Endothelial cell of umbilical vein (primary cell): ENCODE measurements at regions not wholly inside any gene's neighbourhood (a gene's known extent, or its start where the extent isn't known, plus 50 kb on each side); places are given as distances from the start of the nearest gene placed in this dataset.

Experiments used
- BruUV-seq: library from RNA; stranded (reverse); fragments of 400-500 nt; replicated peaks from 2 replicates; lab custom pipeline; 2021; lab: Mats Ljungman, UMichigan
- CTCF ChIA-PET: fragments of 300-600, 350-600 bp; sonication (Branson Sonifier 250); formaldehyde crosslinking; loops from one replicate; lab custom pipeline; 2021; ENCODE audit warnings: antibody characterized with exemption, inconsistent platforms; lab: Charles Lee
- POLR2A ChIA-PET: fragments of 300-600, 350-600 bp; sonication (Branson Sonifier 250); formaldehyde crosslinking; loops from one replicate; lab custom pipeline; 2021; ENCODE audit warnings: antibody characterized with exemption, inconsistent platforms; lab: Charles Lee
- DNase-seq: peaks from one replicate; pipeline ENCODE4 v3.0.0-alpha.2; 2011; ENCODE audit warnings: low read depth, low spot score
- FAIRE-seq: peaks from 2 replicates; lab custom pipeline; 2011; peaks lifted over from hg19 to GRCh38; lab: Jason Lieb, UNC
- H2AFZ ChIP-seq: 2 replicates; pipeline ENCODE4 v1.6.0; 2012; ENCODE audit warnings: low read depth, low read length, control low read depth, inconsistent platforms
- H3K27ac ChIP-seq: 2 replicates; pipeline ENCODE4 v1.5.1; 2011; ENCODE audit warnings: low read depth, mild to moderate bottlenecking, control low read depth, low read length, moderate library complexity; ENCODE audit not compliant: insufficient read depth
- H3K27me3 ChIP-seq, 2 experiments: 2 replicates each; pipeline versions ENCODE4 v1.6.0 to v1.6.1; 2011; ENCODE audit warnings: low read length in 2 of 2, mixed read lengths in 1 of 2; ENCODE audit not compliant: control insufficient read depth in 2 of 2, insufficient read depth in 2 of 2
- H3K36me3 ChIP-seq, 2 experiments: 2 replicates in 1 of 2; 3 replicates in 1 of 2; pipeline ENCODE4 v1.5.1; 2011; ENCODE audit warnings: low read length in 2 of 2, mild to moderate bottlenecking in 1 of 2, moderate library complexity in 1 of 2; ENCODE audit not compliant: control insufficient read depth in 2 of 2, insufficient read depth in 2 of 2; ENCODE audit errors: extremely low read depth in 1 of 2
- H3K4me1 ChIP-seq: 3 replicates; pipeline ENCODE4 v1.5.1; 2011; ENCODE audit warnings: mild to moderate bottlenecking, low read length; ENCODE audit not compliant: control insufficient read depth, insufficient read depth; ENCODE audit errors: extremely low read depth
- H3K4me2 ChIP-seq: 2 replicates; pipeline ENCODE4 v1.6.1; 2011; ENCODE audit warnings: low read length, control low read depth, mixed read lengths; ENCODE audit not compliant: insufficient read depth
- H3K4me3 ChIP-seq, 3 experiments: fragments of 200-600 bp in 1 of 3; sonication (generic), shearing (Covaris generic) in 1 of 3; replicated peaks in 1 of 3; 2 replicates each; pipeline ENCODE4 v1.5.1; 2011 to 2016; ENCODE audit warnings: control low read depth in 3 of 3, low read length in 3 of 3, mild to moderate bottlenecking in 2 of 3, inconsistent platforms in 1 of 3, low read depth in 1 of 3, moderate library complexity in 1 of 3; ENCODE audit not compliant: insufficient read depth in 1 of 3
- H3K79me2 ChIP-seq: 2 replicates; pipeline ENCODE4 v1.6.0; 2012; ENCODE audit warnings: low read length, inconsistent platforms; ENCODE audit not compliant: control insufficient read depth, insufficient read depth
- H3K9ac ChIP-seq: replicated peaks from 2 replicates; pipeline ENCODE3; 2011; ENCODE audit warnings: low read length, control low read depth; ENCODE audit not compliant: insufficient read depth; ENCODE audit errors: extremely low read depth
- H3K9me1 ChIP-seq: replicated peaks from 3 replicates; pipeline ENCODE4 v1.6.0; 2011; ENCODE audit warnings: mild to moderate bottlenecking, low read length; ENCODE audit not compliant: control insufficient read depth, insufficient read depth; ENCODE audit errors: extremely low read depth
- H3K9me3 ChIP-seq: replicated peaks from 2 replicates; pipeline ENCODE4 v1.5.1; 2012; ENCODE audit warnings: low read length, inconsistent platforms; ENCODE audit not compliant: control insufficient read depth, insufficient read depth
- H4K20me1 ChIP-seq: replicated peaks from 2 replicates; pipeline ENCODE3; 2011; ENCODE audit warnings: mild to moderate bottlenecking, low read length; ENCODE audit not compliant: control insufficient read depth, insufficient read depth; ENCODE audit errors: extremely low read depth
- EZH2 ChIP-seq: IDR thresholded peaks from 2 replicates; pipeline ENCODE4 v1.6.1; 2012; ENCODE audit warnings: borderline replicate concordance, low read depth, mild to moderate bottlenecking, moderate library complexity, low read length, inconsistent platforms; ENCODE audit not compliant: severe bottlenecking
- FOS ChIP-seq: IDR thresholded peaks from 2 replicates; pipeline ENCODE4 v1.6.1; 2011; ENCODE audit warnings: mild to moderate bottlenecking, low read length, moderate library complexity, borderline replicate concordance; ENCODE audit not compliant: insufficient read depth
- GATA2 ChIP-seq: IDR thresholded peaks from 2 replicates; pipeline ENCODE4 v1.7.0; 2011; ENCODE audit warnings: low read depth, mild to moderate bottlenecking, moderate library complexity, mixed read lengths, low read length; ENCODE audit not compliant: insufficient read length, insufficient read depth
- JUN ChIP-seq: IDR thresholded peaks from 2 replicates; pipeline ENCODE4 v1.6.1; 2011; ENCODE audit warnings: borderline replicate concordance, low read depth; ENCODE audit not compliant: insufficient read length, insufficient read depth
- MYC ChIP-seq: IDR thresholded peaks from one replicate; pipeline ENCODE4 v1.6.1; 2011; ENCODE audit warnings: mild to moderate bottlenecking, low read depth, low read length
- POLR2A ChIP-seq: IDR thresholded peaks from 2 replicates; pipeline ENCODE4 v1.6.1; 2012; ENCODE audit warnings: low read depth, mild to moderate bottlenecking, control low read depth, low read length
- POLR2AphosphoS5 ChIP-seq: IDR thresholded peaks from 2 replicates; pipeline ENCODE4 v1.6.1; 2012; ENCODE audit warnings: low read depth, mild to moderate bottlenecking, control low read depth, low read length, moderate library complexity; ENCODE audit not compliant: insufficient read depth
- dilution Hi-C: fragments of 300-500 bp; cut with MboI; formaldehyde crosslinking; loops from one replicate; pipeline ENCODE4 v1.15.0; 2019; ENCODE audit warnings: low sequenced_read_pairs; ENCODE audit not compliant: extremely low pct_ligation_motif_present
- intact Hi-C: fragments of 100-400 bp; cut with micrococcal nuclease; formaldehyde crosslinking; loops from one replicate; pipeline ENCODE4 v1.10.0; 2022
- TF ChIP-seq, protein P1 (sequence below): IDR thresholded peaks from 2 replicates; pipeline ENCODE4 v1.6.1; 2011; ENCODE audit not compliant: insufficient read depth, insufficient read length
- TF ChIP-seq, protein P2 (sequence below), 2 donors: IDR thresholded peaks; 1 replicate in 1 of 2; 2 replicates in 1 of 2; pipeline ENCODE4 v1.5.1; 2011; ENCODE audit warnings: low read length in 2 of 2, mild to moderate bottlenecking in 2 of 2, moderate library complexity in 2 of 2, control low read depth in 1 of 2, inconsistent platforms in 1 of 2, low read depth in 1 of 2; ENCODE audit not compliant: insufficient read depth in 1 of 2; ENCODE audit errors: extremely low read depth in 1 of 2

DNA sequence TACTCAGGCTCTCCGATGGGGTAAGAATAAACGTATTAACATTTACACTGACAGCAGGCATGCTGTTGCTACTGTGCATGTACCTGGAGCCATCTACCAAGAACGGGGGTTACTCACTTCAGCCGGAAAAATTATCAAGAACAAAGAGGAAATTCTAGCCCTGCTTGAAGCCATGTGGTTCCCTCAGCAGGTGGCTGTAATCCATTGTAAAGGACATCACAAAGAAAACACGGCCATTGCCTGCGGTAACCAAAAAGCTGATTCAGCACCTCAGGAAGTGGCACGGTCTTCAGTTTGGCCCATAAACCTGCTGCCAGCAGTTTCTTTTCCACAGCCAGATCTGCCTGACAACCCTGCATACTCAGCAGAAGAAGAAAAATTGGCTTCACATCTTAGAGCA lies 925.5 kb upstream of the AMELY start:
- CTCF ChIA-PET, result no interaction called here
- no TSS peak for BruUV-seq
- H3K4me1 ChIP-seq, result no peaks in the 10 kb centered on the region
- H3K4me3 ChIP-seq, result no peak overlapping the region
- H3K4me2 ChIP-seq, result no peak overlapping the region
- H3K79me2 ChIP-seq, result no peaks in the 10 kb centered on the region
- FAIRE-seq, result no peak
- H3K9ac ChIP-seq, result no peak overlapping the region
- H3K36me3 ChIP-seq, result no peaks in the 10 kb centered on the region
- intact Hi-C loops (no loop called here), dilution Hi-C loops (no loop called here)
- H4K20me1 ChIP-seq, result no peaks in the 10 kb centered on the region
- POLR2A ChIA-PET, result no interaction called here
- DNase-seq, result no peak
- no peaks in the 10 kb centered on the region for H3K9me3 ChIP-seq
- TF ChIP-seq FOS (no peak), MYC (no peak), GATA2 (no peak), JUN (no peak), EZH2 (no peak), POLR2AphosphoS5 (no peak)
- TF ChIP-seq, protein P1, sequence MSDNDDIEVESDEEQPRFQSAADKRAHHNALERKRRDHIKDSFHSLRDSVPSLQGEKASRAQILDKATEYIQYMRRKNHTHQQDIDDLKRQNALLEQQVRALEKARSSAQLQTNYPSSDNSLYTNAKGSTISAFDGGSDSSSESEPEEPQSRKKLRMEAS, result no peak
- no peaks in the 10 kb centered on the region for H3K9me1 ChIP-seq
- no peak overlapping the region for H2AFZ ChIP-seq
- H3K27ac ChIP-seq, result no peak overlapping the region
- H3K27me3 ChIP-seq, result no peaks in the 10 kb centered on the region

DNA sequence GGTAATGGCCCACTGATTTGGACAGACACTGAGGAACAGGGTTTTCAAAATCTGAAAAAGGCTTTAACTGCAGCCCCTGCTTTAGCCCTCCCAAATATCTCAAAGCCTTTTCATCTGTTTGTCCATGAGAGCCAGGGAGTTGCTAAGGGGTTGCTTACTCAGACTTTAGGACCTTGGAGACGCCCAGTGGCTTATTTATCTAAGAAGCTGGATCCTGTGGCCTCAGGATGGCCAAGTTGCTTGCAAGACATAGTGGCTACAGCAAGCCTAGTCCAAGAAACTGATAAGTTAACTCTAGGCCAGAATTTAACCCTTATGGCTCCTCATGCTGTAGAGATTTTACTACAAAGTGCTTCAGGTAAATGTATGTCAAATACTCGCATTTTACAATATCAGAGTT lies 924.8 kb upstream of the AMELY start:
- no peaks in the 10 kb centered on the region for H3K9me1 ChIP-seq
- H3K4me3 ChIP-seq, result no peak overlapping the region
- TF ChIP-seq EZH2 (no peak), FOS (no peak), JUN (no peak), POLR2A (no peak), POLR2AphosphoS5 (no peak), MYC (no peak), GATA2 (no peak)
- TF ChIP-seq, protein P1, result no peak
- TF ChIP-seq, protein P2, sequence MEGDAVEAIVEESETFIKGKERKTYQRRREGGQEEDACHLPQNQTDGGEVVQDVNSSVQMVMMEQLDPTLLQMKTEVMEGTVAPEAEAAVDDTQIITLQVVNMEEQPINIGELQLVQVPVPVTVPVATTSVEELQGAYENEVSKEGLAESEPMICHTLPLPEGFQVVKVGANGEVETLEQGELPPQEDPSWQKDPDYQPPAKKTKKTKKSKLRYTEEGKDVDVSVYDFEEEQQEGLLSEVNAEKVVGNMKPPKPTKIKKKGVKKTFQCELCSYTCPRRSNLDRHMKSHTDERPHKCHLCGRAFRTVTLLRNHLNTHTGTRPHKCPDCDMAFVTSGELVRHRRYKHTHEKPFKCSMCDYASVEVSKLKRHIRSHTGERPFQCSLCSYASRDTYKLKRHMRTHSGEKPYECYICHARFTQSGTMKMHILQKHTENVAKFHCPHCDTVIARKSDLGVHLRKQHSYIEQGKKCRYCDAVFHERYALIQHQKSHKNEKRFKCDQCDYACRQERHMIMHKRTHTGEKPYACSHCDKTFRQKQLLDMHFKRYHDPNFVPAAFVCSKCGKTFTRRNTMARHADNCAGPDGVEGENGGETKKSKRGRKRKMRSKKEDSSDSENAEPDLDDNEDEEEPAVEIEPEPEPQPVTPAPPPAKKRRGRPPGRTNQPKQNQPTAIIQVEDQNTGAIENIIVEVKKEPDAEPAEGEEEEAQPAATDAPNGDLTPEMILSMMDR (IDR thresholded peaks at IDR 0.05; ENCODE audit: extremely low read depth in 1 of 2, insufficient read depth in 1 of 2, low read depth in 1 of 2, low read length in 2 of 2), result no peak
- POLR2A ChIA-PET, result no interaction called here
- H3K4me1 ChIP-seq, result no peaks in the 10 kb centered on the region
- dilution Hi-C loops (no loop called here), intact Hi-C loops (no loop called here)
- no TSS peak for BruUV-seq
- no peaks in the 10 kb centered on the region for H3K27me3 ChIP-seq
- no peaks in the 10 kb centered on the region for H3K79me2 ChIP-seq
- H3K9me3 ChIP-seq, result no peaks in the 10 kb centered on the region
- no peak overlapping the region for H3K9ac ChIP-seq
- CTCF ChIA-PET, result no interaction called here
- no peaks in the 10 kb centered on the region for H4K20me1 ChIP-seq
- DNase-seq, result no peak
- no peak overlapping the region for H2AFZ ChIP-seq
- H3K36me3 ChIP-seq, result no peaks in the 10 kb centered on the region
- H3K4me2 ChIP-seq, result no peak overlapping the region
- no peak for FAIRE-seq
- no peak overlapping the region for H3K27ac ChIP-seq
